Ectodermal cell (in vitro differentiated cells): ENCODE measurements at regions not wholly inside any gene's neighbourhood (a gene's known extent, or its start where the extent isn't known, plus 50 kb on each side); places are given as distances from the start of the nearest gene placed in this dataset.
A peak's percentile ranks its signal among the peaks of the same experiment; 100 is the strongest.

Experiments
- H3K27ac ChIP-seq: 2 replicates; pipeline ENCODE4 v1.7.0; 2013; ENCODE audit warnings: mild to moderate bottlenecking, low read depth, low read length; ENCODE audit not compliant: insufficient read depth, poor library complexity, severe bottlenecking
- H3K27me3 ChIP-seq: 2 replicates; pipeline ENCODE4 v1.7.0; 2013; ENCODE audit warnings: mild to moderate bottlenecking, low read length; ENCODE audit not compliant: insufficient read depth, control insufficient read depth, poor library complexity, severe bottlenecking
- H3K36me3 ChIP-seq: one replicate; pipeline ENCODE4 v1.7.0; 2013; ENCODE audit warnings: low read length; ENCODE audit not compliant: control insufficient read depth, insufficient read depth
- H3K4me1 ChIP-seq: one replicate; pipeline ENCODE4 v1.7.0; 2013; ENCODE audit warnings: low read length; ENCODE audit not compliant: control insufficient read depth, insufficient read depth
- H3K4me3 ChIP-seq: 2 replicates; pipeline ENCODE4 v1.7.0; 2013; ENCODE audit warnings: low read depth, low read length, control low read depth; ENCODE audit not compliant: insufficient read depth
- H3K9me3 ChIP-seq: 2 replicates; pipeline ENCODE4 v1.7.0; 2013; ENCODE audit warnings: mild to moderate bottlenecking, low read length, moderate library complexity; ENCODE audit not compliant: control insufficient read depth
- whole genome bisulfite sequencing, 2 experiments: methylation state at CpG; one replicate each; pipeline ENCODE4 v1.1.7; 2013; ENCODE audit warnings: missing lambda C conversion rate in 2 of 2; 5-methylcytosine and 5-hydroxymethylcytosine counted together

- Histone ChIP-seq H3K27me3 (no peaks in the 10 kb centered on the region), H3K4me3 (no peak overlapping the region), H3K9me3 (no peaks in the 10 kb centered on the region), H3K36me3 (no peaks in the 10 kb centered on the region), H3K4me1 (no peaks in the 10 kb centered on the region), H3K27ac (no peak overlapping the region)
- 92 to 97% methylated on average over 4 of the region's 4 CpGs for WGBS, 2 experiments
These were observed 116.7 kb downstream of the IRX5 start for GRCh38 chr16:55047331-55047730.

- no peaks in the 10 kb centered on the region for H3K4me1 ChIP-seq
- no peaks in the 10 kb centered on the region for H3K9me3 ChIP-seq
- no peak overlapping the region for H3K4me3 ChIP-seq
- 95 to 96% methylated on average over 8 of the region's 8 CpGs for WGBS, 2 experiments
- H3K27me3 ChIP-seq: no peaks in the 10 kb centered on the region
- H3K27ac ChIP-seq: no peak overlapping the region
- H3K36me3 ChIP-seq: no peaks in the 10 kb centered on the region
These were observed 117.3 kb downstream of the IRX5 start for GRCh38 chr16:55047903-55048497.

GRCh38 chr16:55048745-55049144 lies 118.1 kb downstream of the IRX5 start:
- WGBS, 2 experiments: 74 to 81% methylated on average over 5 of the region's 5 CpGs
- Histone ChIP-seq H3K36me3 (no peaks in the 10 kb centered on the region), H3K4me3 (no peak overlapping the region), H3K9me3 (no peaks in the 10 kb centered on the region), H3K27ac (no peak overlapping the region), H3K4me1 (no peaks in the 10 kb centered on the region), H3K27me3 (no peaks in the 10 kb centered on the region)

GRCh38 chr16:55051571-55052347 lies 121.1 kb downstream of the IRX5 start:
- H3K4me3 ChIP-seq: no peak overlapping the region
- 89 to 92% methylated on average over 7 of the region's 7 CpGs for WGBS, 2 experiments

GRCh38 chr16:55052348-55052734 lies 121.7 kb downstream of the IRX5 start:
- H3K36me3 ChIP-seq: no peaks in the 10 kb centered on the region
- no peak overlapping the region for H3K4me3 ChIP-seq
- peaks cover 3% of the 10 kb centered on the region for H3K4me1 ChIP-seq
- H3K9me3 ChIP-seq: no peaks in the 10 kb centered on the region
- no peak overlapping the region for H3K27ac ChIP-seq
- 98 to 100% methylated on average over 1 of the region's 2 CpGs for WGBS, 2 experiments
- H3K27me3 ChIP-seq: peaks cover 20% of the 10 kb centered on the region

More at GRCh38 chr16:55051571-55052347, 121.1 kb downstream of the IRX5 start:
- Histone ChIP-seq H3K27me3 (peaks cover 15% of the 10 kb centered on the region), H3K9me3 (no peaks in the 10 kb centered on the region), H3K4me1 (no peaks in the 10 kb centered on the region), H3K27ac (no peak overlapping the region), H3K36me3 (no peaks in the 10 kb centered on the region)

- Histone ChIP-seq H3K36me3 (no peaks in the 10 kb centered on the region), H3K4me3 (no peak overlapping the region), H3K4me1 (peaks cover 6% of the 10 kb centered on the region), H3K27ac (no peak overlapping the region), H3K27me3 (peaks cover 26% of the 10 kb centered on the region), H3K9me3 (no peaks in the 10 kb centered on the region)
- WGBS, 2 experiments: 89 to 90% methylated on average over 11 of the region's 11 CpGs
These were observed 122.2 kb downstream of the IRX5 start for GRCh38 chr16:55052741-55053415.

GRCh38 chr16:55055262-55055661 lies 124.6 kb downstream of the IRX5 start:
- Histone ChIP-seq H3K27ac (no peak overlapping the region), H3K4me1 (peaks cover 6% of the 10 kb centered on the region), H3K4me3 (no peak overlapping the region), H3K27me3 (peaks cover 36% of the 10 kb centered on the region), H3K36me3 (no peaks in the 10 kb centered on the region), H3K9me3 (no peaks in the 10 kb centered on the region)
- 85 to 88% methylated on average over 3 of the region's 3 CpGs for WGBS, 2 experiments

- 5 to 6% methylated on average over 62 to 64 of the region's 64 CpGs for WGBS, 2 experiments
- no peaks in the 10 kb centered on the region for H3K36me3 ChIP-seq
These were observed 126.1 kb downstream of the IRX5 start for GRCh38 chr16:55056585-55057401.

GRCh38 chr16:55057866-55058265 lies 127.2 kb downstream of the IRX5 start:
- peaks cover 6% of the 10 kb centered on the region for H3K4me1 ChIP-seq
- no peaks in the 10 kb centered on the region for H3K9me3 ChIP-seq
- no peaks in the 10 kb centered on the region for H3K36me3 ChIP-seq
- H3K4me3 ChIP-seq: no peak overlapping the region
- no peak overlapping the region for H3K27ac ChIP-seq
- peaks cover 36% of the 10 kb centered on the region for H3K27me3 ChIP-seq
- 85 to 94% methylated on average over 6 of the region's 6 CpGs for WGBS, 2 experiments

More at GRCh38 chr16:55056585-55057401, 126.1 kb downstream of the IRX5 start:
- Histone ChIP-seq H3K27ac (no peak overlapping the region), H3K27me3 (peaks cover 36% of the 10 kb centered on the region), H3K9me3 (no peaks in the 10 kb centered on the region), H3K4me1 (peaks cover 6% of the 10 kb centered on the region), H3K4me3 (peak overlapping the region; percentile 31)
